BLaER1 (cell line): ENCODE measurements at regions not wholly inside any gene's neighbourhood (a gene's known extent, or its start where the extent isn't known, plus 50 kb on each side); places are given as distances from the start of the nearest gene placed in this dataset.

Experiments used
- H3K27ac ChIP-seq: shearing (Covaris generic); formaldehyde crosslinking; 2 replicates; pipeline ENCODE4 v1.8.1; 2022
- H3K27me3 ChIP-seq: shearing (Covaris generic); formaldehyde crosslinking; 2 replicates; pipeline ENCODE4 v1.8.1; 2022
- H3K36me3 ChIP-seq: shearing (Covaris generic); formaldehyde crosslinking; 2 replicates; pipeline ENCODE4 v1.8.1; 2022
- H3K4me1 ChIP-seq: shearing (Covaris generic); formaldehyde crosslinking; 2 replicates; pipeline ENCODE4 v1.8.1; 2022
- H3K4me2 ChIP-seq: shearing (Covaris generic); formaldehyde crosslinking; 2 replicates; pipeline ENCODE4 v1.8.1; 2022
- H3K4me3 ChIP-seq: shearing (Covaris generic); formaldehyde crosslinking; 2 replicates; pipeline ENCODE4 v1.8.1; 2022
- H3K9ac ChIP-seq: shearing (Covaris generic); formaldehyde crosslinking; 2 replicates; pipeline ENCODE4 v1.8.1; 2022
- H3K9me3 ChIP-seq: shearing (Covaris generic); formaldehyde crosslinking; 2 replicates; pipeline ENCODE4 v1.8.1; 2022
- H4K20me1 ChIP-seq: shearing (Covaris generic); formaldehyde crosslinking; 2 replicates; pipeline ENCODE4 v1.8.1; 2022
- Cebpa-rat ChIP-seq: shearing (Covaris generic); IDR thresholded peaks from 2 replicates; pipeline ENCODE4 v1.8.1; 2022

DNA sequence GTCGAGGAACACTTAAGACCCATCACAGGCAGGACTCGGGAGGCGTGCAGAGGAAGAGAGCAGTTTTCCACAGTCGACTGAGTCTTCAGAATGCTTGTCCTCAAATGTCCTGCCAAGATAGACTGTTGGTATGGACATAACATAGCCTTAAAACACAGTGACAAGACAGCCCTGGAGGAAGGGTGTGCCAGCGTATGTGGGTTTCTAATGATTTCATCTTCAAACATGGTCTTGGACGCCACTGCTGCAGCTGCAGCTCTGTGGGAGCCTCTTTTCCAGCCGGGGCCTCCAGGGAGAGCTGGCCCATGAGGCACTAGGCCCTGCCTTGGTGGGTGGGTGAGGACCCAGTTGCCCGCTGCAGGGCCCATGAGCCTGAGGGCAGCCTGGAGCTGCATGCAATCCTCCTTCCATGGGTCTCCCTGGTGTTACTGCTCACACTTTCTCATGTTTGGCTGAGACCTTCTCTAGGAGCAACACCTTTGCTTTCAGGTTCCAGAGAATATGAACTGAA lies 198.6 kb downstream of the KLF13 start:
- H3K4me1 ChIP-seq = peaks cover 13% of the 10 kb centered on the region
- H3K4me3 ChIP-seq = no peak overlapping the region
- TF ChIP-seq Cebpa-rat = no peak

GRCh38 chr15:31525988-31526665 lies 199.5 kb downstream of the KLF13 start:
- H3K4me3 ChIP-seq = no peak overlapping the region
- TF ChIP-seq Cebpa-rat = no peak
- no peaks in the 10 kb centered on the region for H3K36me3 ChIP-seq
- H3K9me3 ChIP-seq = no peaks in the 10 kb centered on the region
- H3K27ac ChIP-seq = no peak overlapping the region
- no peak overlapping the region for H3K4me2 ChIP-seq
- H3K4me1 ChIP-seq = peaks cover 13% of the 10 kb centered on the region
- H4K20me1 ChIP-seq = no peaks in the 10 kb centered on the region
- H3K27me3 ChIP-seq = no peaks in the 10 kb centered on the region
- H3K9ac ChIP-seq = no peak overlapping the region

More for the DNA sequence above, 198.6 kb downstream of the KLF13 start:
- Histone ChIP-seq H3K27me3 (no peaks in the 10 kb centered on the region), H3K4me2 (no peak overlapping the region), H4K20me1 (no peaks in the 10 kb centered on the region), H3K36me3 (no peaks in the 10 kb centered on the region), H3K9ac (no peak overlapping the region), H3K9me3 (no peaks in the 10 kb centered on the region), H3K27ac (no peak overlapping the region)

DNA sequence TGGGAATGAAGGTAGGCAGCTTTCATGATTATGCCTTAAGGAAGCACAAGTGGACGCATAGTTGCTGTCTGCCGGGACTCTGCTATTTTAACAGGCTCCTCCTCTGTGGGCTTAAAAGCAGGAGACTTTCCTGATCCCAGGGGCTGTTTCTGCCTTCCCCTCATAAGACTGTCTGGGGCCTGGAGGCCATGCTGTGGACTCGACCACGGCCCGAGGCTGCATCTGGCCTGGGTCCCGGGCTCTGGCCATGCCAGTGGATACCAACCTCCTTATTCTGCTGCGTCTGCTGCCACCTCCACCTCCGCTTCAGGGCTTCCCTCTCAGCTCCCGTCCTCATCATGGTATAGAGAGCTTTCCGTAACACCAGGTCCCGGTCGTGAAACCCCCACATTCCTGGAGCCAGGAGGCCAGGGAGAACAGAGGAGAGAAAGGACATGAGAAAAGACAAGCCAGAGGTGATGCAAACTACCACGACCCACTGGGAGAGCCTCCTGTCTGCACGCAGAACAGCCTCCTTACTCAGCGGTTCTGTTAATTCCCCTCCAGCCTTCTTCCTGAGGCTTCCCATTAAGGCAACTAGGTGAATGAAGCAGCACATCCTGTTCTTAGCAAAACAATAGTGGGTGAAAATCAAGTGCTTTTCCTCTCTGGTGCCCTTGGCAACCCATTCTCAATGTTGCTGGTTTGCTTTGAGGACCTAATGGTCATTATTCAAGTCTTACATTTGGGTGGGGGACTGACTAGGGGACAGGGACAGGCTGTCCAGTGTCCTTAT lies 200.5 kb downstream of the KLF13 start:
- peaks cover 13% of the 10 kb centered on the region for H3K4me1 ChIP-seq
- H3K27me3 ChIP-seq = no peaks in the 10 kb centered on the region
- H3K36me3 ChIP-seq = no peaks in the 10 kb centered on the region
- no peaks in the 10 kb centered on the region for H3K9me3 ChIP-seq
- no peak overlapping the region for H3K9ac ChIP-seq
- H4K20me1 ChIP-seq = no peaks in the 10 kb centered on the region
- H3K4me3 ChIP-seq = no peak overlapping the region
- no peak overlapping the region for H3K27ac ChIP-seq
- no peak overlapping the region for H3K4me2 ChIP-seq
- TF ChIP-seq Cebpa-rat = no peak

GRCh38 chr15:31528846-31529245 lies 202.2 kb downstream of the KLF13 start:
- Histone ChIP-seq H3K27ac (no peak overlapping the region), H3K4me3 (no peak overlapping the region), H4K20me1 (no peaks in the 10 kb centered on the region), H3K4me2 (no peak overlapping the region), H3K4me1 (no peaks in the 10 kb centered on the region), H3K27me3 (no peaks in the 10 kb centered on the region), H3K9me3 (0 out of 2 replicates have a peak, but pooled peaks cover 4% of the 10 kb centered on the region), H3K9ac (no peak overlapping the region), H3K36me3 (no peaks in the 10 kb centered on the region)
- no peak for TF ChIP-seq Cebpa-rat

DNA sequence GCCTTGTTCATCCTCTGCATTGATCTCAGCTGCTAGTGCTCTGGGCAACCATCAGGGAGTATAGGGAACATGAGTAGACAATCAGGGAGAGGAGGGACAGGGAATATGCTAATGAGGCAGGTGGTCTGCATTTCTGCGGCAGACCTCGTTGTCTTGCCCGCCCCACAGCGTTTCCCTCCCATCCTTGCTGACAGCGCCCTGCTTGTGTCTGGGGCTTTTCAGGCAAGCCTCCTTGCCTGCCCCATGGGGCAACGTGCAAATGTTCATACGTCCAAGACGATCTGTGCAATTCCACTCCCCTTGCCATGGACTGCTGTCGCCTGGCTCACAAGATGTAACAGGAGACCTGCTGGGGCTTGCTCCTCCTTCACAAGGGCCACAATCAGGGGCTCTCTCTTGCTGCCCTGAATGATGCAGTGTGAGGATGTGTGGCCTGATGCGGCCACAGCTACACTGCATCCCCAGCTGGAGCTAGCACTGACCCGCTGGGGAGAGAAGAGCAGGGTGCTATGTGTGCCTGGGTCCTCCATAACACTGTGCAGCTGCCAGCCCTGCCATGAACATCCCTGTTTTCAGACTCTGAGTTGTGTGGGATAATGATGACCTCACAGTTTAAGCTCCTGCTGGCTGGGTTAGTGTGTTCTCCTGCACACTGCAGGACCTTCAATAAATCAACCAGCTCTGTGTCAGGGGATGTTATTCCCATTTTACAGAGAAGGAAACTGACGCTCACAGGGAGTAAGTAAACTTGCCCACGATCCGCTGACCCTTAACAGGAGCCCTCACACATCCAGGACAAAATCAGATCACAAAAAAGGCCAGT lies 211.3 kb downstream of the KLF13 start:
- H4K20me1 ChIP-seq = no peaks in the 10 kb centered on the region
- no peak overlapping the region for H3K4me3 ChIP-seq
- no peak for TF ChIP-seq Cebpa-rat
- H3K9me3 ChIP-seq = no peaks in the 10 kb centered on the region
- H3K36me3 ChIP-seq = no peaks in the 10 kb centered on the region
- no peak overlapping the region for H3K27ac ChIP-seq
- no peaks in the 10 kb centered on the region for H3K4me1 ChIP-seq
- no peaks in the 10 kb centered on the region for H3K27me3 ChIP-seq
- no peak overlapping the region for H3K4me2 ChIP-seq
- no peak overlapping the region for H3K9ac ChIP-seq

- TF ChIP-seq Cebpa-rat = no peak
- Histone ChIP-seq H3K9me3 (no peaks in the 10 kb centered on the region), H3K4me2 (no peak overlapping the region), H3K27me3 (no peaks in the 10 kb centered on the region), H4K20me1 (no peaks in the 10 kb centered on the region), H3K27ac (no peak overlapping the region), H3K4me1 (no peaks in the 10 kb centered on the region), H3K4me3 (no peak overlapping the region), H3K9ac (no peak overlapping the region), H3K36me3 (no peaks in the 10 kb centered on the region)
These were observed 214.0 kb downstream of the KLF13 start for GRCh38 chr15:31540633-31541032.

- Histone ChIP-seq H3K4me2 (no peak overlapping the region), H3K4me3 (no peak overlapping the region), H3K27me3 (no peaks in the 10 kb centered on the region), H3K27ac (no peak overlapping the region), H3K36me3 (no peaks in the 10 kb centered on the region), H3K4me1 (no peaks in the 10 kb centered on the region), H3K9ac (no peak overlapping the region), H3K9me3 (no peaks in the 10 kb centered on the region), H4K20me1 (no peaks in the 10 kb centered on the region)
- TF ChIP-seq Cebpa-rat = no peak
These were observed 217.7 kb downstream of the KLF13 start for GRCh38 chr15:31544361-31544760.

- H3K36me3 ChIP-seq = no peaks in the 10 kb centered on the region
- H3K4me2 ChIP-seq = no peak overlapping the region
- H3K27ac ChIP-seq = no peak overlapping the region
- H3K27me3 ChIP-seq = no peaks in the 10 kb centered on the region
- H4K20me1 ChIP-seq = no peaks in the 10 kb centered on the region
- TF ChIP-seq Cebpa-rat = no peak
- no peak overlapping the region for H3K9ac ChIP-seq
- no peaks in the 10 kb centered on the region for H3K4me1 ChIP-seq
- no peak overlapping the region for H3K4me3 ChIP-seq
- H3K9me3 ChIP-seq = no peaks in the 10 kb centered on the region
These were observed 218.6 kb downstream of the KLF13 start for GRCh38 chr15:31545257-31545656.

- H3K36me3 ChIP-seq = no peaks in the 10 kb centered on the region
- TF ChIP-seq Cebpa-rat = no peak
These were observed 223.8 kb downstream of the KLF13 start for GRCh38 chr15:31550211-31550977.

More at GRCh38 chr15:31550211-31550977, 223.8 kb downstream of the KLF13 start:
- H3K9ac ChIP-seq = no peak overlapping the region
- H3K4me2 ChIP-seq = no peak overlapping the region
- H3K27me3 ChIP-seq = no peaks in the 10 kb centered on the region
- H3K9me3 ChIP-seq = no peaks in the 10 kb centered on the region
- no peaks in the 10 kb centered on the region for H3K4me1 ChIP-seq
- no peak overlapping the region for H3K27ac ChIP-seq
- no peaks in the 10 kb centered on the region for H4K20me1 ChIP-seq
- no peak overlapping the region for H3K4me3 ChIP-seq
